HUDEP-2 (cell line): ENCODE measurements at regions not wholly inside any gene's neighbourhood (a gene's known extent, or its start where the extent isn't known, plus 50 kb on each side); places are given as distances from the start of the nearest gene placed in this dataset.

Experiments used
- DNase-seq, 76 experiments: peaks; one replicate each; lab custom pipeline; 2025; ENCODE audit not compliant: unreplicated experiment in 76 of 76; lab: John Stamatoyannopoulos, UW

GRCh38 chr5:88377240-88377639 lies 108.6 kb upstream of the TMEM161B start:
- no peak for DNase-seq

GRCh38 chr5:88376728-88377127 lies 108.1 kb upstream of the TMEM161B start:
- DNase-seq, result no peak

GRCh38 chr5:88374391-88374790 lies 105.7 kb upstream of the TMEM161B start:
- DNase-seq, result no peak

- DNase-seq, result no peak
Measured at GRCh38 chr5:88370824-88371223, 102.2 kb upstream of the TMEM161B start.

GRCh38 chr5:88368201-88368600 lies 99.6 kb upstream of the TMEM161B start:
- DNase-seq, result no peak

- DNase-seq, result no peak
Measured at GRCh38 chr5:88364991-88365390, 96.3 kb upstream of the TMEM161B start.

- no peak for DNase-seq
Measured at GRCh38 chr5:88355490-88356050, 86.9 kb upstream of the TMEM161B start.

GRCh38 chr5:88325868-88326267 lies 57.2 kb upstream of the TMEM161B start:
- no peak for DNase-seq

GRCh38 chr5:88322785-88323184 lies 54.1 kb upstream of the TMEM161B start:
- DNase-seq, result no peak
